SK-N-SH (cell line): ENCODE measurements at regions not wholly inside any gene's neighbourhood (a gene's known extent, or its start where the extent isn't known, plus 50 kb on each side); places are given as distances from the start of the nearest gene placed in this dataset.

ENCODE experiments used
- CTCF ChIA-PET: fragments of 300-600, 350-600 bp; formaldehyde crosslinking; extraction: SDS; loops from one replicate; lab custom pipeline; 2021; lab: Yijun Ruan, JAX
- POLR2A ChIA-PET: fragments of 350-600 bp; sonication (Branson Sonifier 250); formaldehyde crosslinking; extraction: SDS; loops from one replicate; lab custom pipeline; 2020; ENCODE audit warnings: antibody characterized with exemption, inconsistent platforms; lab: Yijun Ruan, JAX
- DNase-seq: peaks from one replicate; pipeline ENCODE4 v3.0.0; 2012
- H2AFZ ChIP-seq: fragments of 200-600 bp; sonication (generic); 2 replicates; pipeline ENCODE4 v1.8.1; 2016; ENCODE audit warnings: antibody characterized with exemption, mild to moderate bottlenecking, low read depth
- H3F3A ChIP-seq: fragments of 200-600 bp; sonication (generic); replicated peaks from 2 replicates; pipeline ENCODE3; 2016; ENCODE audit warnings: antibody characterized with exemption, mild to moderate bottlenecking; ENCODE audit not compliant: insufficient read depth
- H3K27ac ChIP-seq, 2 experiments: fragments of 200-500 bp in 1 of 2; fragments of 200-600 bp in 1 of 2; sonication (Bioruptor generic) in 1 of 2; sonication (generic), shearing (Covaris generic) in 1 of 2; 2 replicates each; pipeline versions ENCODE4 v1.5.1 to v1.6.1; 2014 to 2016; ENCODE audit warnings: low read depth in 2 of 2, inconsistent platforms in 1 of 2, low read length in 1 of 2, mild to moderate bottlenecking in 1 of 2, mixed read lengths in 1 of 2
- H3K27me3 ChIP-seq: fragments of 200-600 bp; sonication (generic), shearing (Covaris generic); 2 replicates; pipeline ENCODE4 v1.6.1; 2016; ENCODE audit warnings: mixed run types; ENCODE audit not compliant: insufficient read depth
- H3K36me3 ChIP-seq, 2 experiments: fragments of 200-500 bp in 1 of 2; fragments of 200-600 bp in 1 of 2; sonication (Bioruptor generic) in 1 of 2; sonication (generic) in 1 of 2; replicated peaks in 1 of 2; 2 replicates each; pipeline versions ENCODE3 to v1.5.1; 2014 to 2016; ENCODE audit warnings: low read length in 1 of 2, mild to moderate bottlenecking in 1 of 2; ENCODE audit not compliant: insufficient read depth in 2 of 2, control insufficient read depth in 1 of 2
- H3K4me1 ChIP-seq, 2 experiments: fragments of 200-500 bp in 1 of 2; fragments of 200-600 bp in 1 of 2; sonication (Bioruptor generic) in 1 of 2; sonication (generic), shearing (Covaris generic) in 1 of 2; 2 replicates each; pipeline versions ENCODE4 v1.5.1 to v1.6.1; 2014 to 2016; ENCODE audit warnings: low read depth in 1 of 2, low read length in 1 of 2, mixed run types in 1 of 2; ENCODE audit not compliant: insufficient read depth in 2 of 2, control insufficient read depth in 1 of 2
- H3K4me2 ChIP-seq: fragments of 200-600 bp; sonication (generic), shearing (Covaris generic); 2 replicates; pipeline ENCODE4 v1.6.1; 2017; ENCODE audit warnings: mixed run types
- H3K4me3 ChIP-seq, 2 experiments: fragments of 200-500 bp in 1 of 2; fragments of 200-600 bp in 1 of 2; sonication (Bioruptor generic) in 1 of 2; sonication (generic), shearing (Covaris generic) in 1 of 2; 2 replicates each; pipeline versions ENCODE4 v1.5.1 to v1.8.1; 2014 to 2016; ENCODE audit warnings: low read depth in 2 of 2, inconsistent platforms in 1 of 2, low read length in 1 of 2, mild to moderate bottlenecking in 1 of 2, mixed read lengths in 1 of 2, moderate library complexity in 1 of 2
- H3K79me2 ChIP-seq: fragments of 200-600 bp; sonication (generic); 2 replicates; pipeline ENCODE4 v1.8.1; 2017; ENCODE audit warnings: mild to moderate bottlenecking; ENCODE audit not compliant: insufficient read depth
- H3K9ac ChIP-seq: fragments of 200-600 bp; sonication (generic); 2 replicates; pipeline ENCODE4 v1.6.1; 2017; ENCODE audit warnings: mixed run types
- H3K9me2 ChIP-seq: fragments of 200-600 bp; sonication (generic); 2 replicates; pipeline ENCODE4 v1.6.1; 2017; ENCODE audit warnings: mixed run types
- H3K9me3 ChIP-seq: fragments of 200-600 bp; sonication (generic); 2 replicates; pipeline ENCODE4 v1.6.1; 2017; ENCODE audit warnings: mixed run types, mild to moderate bottlenecking, moderate library complexity
- H4K20me1 ChIP-seq: fragments of 200-600 bp; sonication (generic); 2 replicates; pipeline ENCODE4 v1.6.1; 2017; ENCODE audit warnings: mild to moderate bottlenecking, mixed run types; ENCODE audit not compliant: insufficient read depth
- CHD2 ChIP-seq: fragments of 150-350 bp; IDR thresholded peaks from 2 replicates; pipeline ENCODE4 v1.6.1; 2018; ENCODE audit warnings: low read length; ENCODE audit not compliant: partially characterized antibody
- ELF1 ChIP-seq: IDR thresholded peaks from 2 replicates; pipeline ENCODE4 v1.4.0; 2012
- EZH2phosphoT487 ChIP-seq: fragments of 200-600 bp; sonication (generic); IDR thresholded peaks from 2 replicates; pipeline ENCODE4 v1.6.1; 2017; ENCODE audit warnings: low read depth, mixed run types, mild to moderate bottlenecking, antibody characterized with exemption, moderate library complexity, borderline replicate concordance
- FOSL2 ChIP-seq: IDR thresholded peaks from 2 replicates; pipeline ENCODE4 v1.4.0; 2012; ENCODE audit warnings: low read depth, mild to moderate bottlenecking, moderate library complexity, borderline replicate concordance
- FOXJ3 ChIP-seq: sonication (generic); formaldehyde crosslinking; IDR thresholded peaks from 2 replicates; pipeline ENCODE4 v1.5.1; 2020; ENCODE audit warnings: mild to moderate bottlenecking, missing genetic modification reagents
- IRF3 ChIP-seq: fragments of 150-350 bp; IDR thresholded peaks from 2 replicates; pipeline ENCODE4 v1.6.1; 2016; ENCODE audit warnings: mild to moderate bottlenecking, low read depth, low read length
- JUND ChIP-seq: IDR thresholded peaks from 2 replicates; pipeline ENCODE4 v1.4.0; 2012
- NFIC ChIP-seq: IDR thresholded peaks from 2 replicates; pipeline ENCODE4 v1.4.0; 2012; ENCODE audit warnings: borderline replicate concordance
- NRF1 ChIP-seq: IDR thresholded peaks from 2 replicates; pipeline ENCODE4 v1.6.1; 2012; ENCODE audit warnings: low read depth, mild to moderate bottlenecking, low read length
- SIN3A ChIP-seq: IDR thresholded peaks from 2 replicates; pipeline ENCODE4 v1.6.1; 2012; ENCODE audit warnings: low read depth, mild to moderate bottlenecking, low read length, moderate library complexity, borderline replicate concordance
- TEAD4 ChIP-seq: IDR thresholded peaks from 2 replicates; pipeline ENCODE4 v1.4.0; 2012; ENCODE audit warnings: mild to moderate bottlenecking, borderline replicate concordance; ENCODE audit not compliant: insufficient read depth
- USF2 ChIP-seq: fragments of 150-350 bp; IDR thresholded peaks from 2 replicates; pipeline ENCODE4 v1.6.1; 2017; ENCODE audit warnings: antibody characterized with exemption, low read length, low read depth, borderline replicate concordance
- YY1 ChIP-seq: IDR thresholded peaks from 2 replicates; pipeline ENCODE4 v1.4.0; 2012; ENCODE audit warnings: low read depth, mild to moderate bottlenecking
- ZBTB33 ChIP-seq: IDR thresholded peaks from 2 replicates; pipeline ENCODE4 v1.4.0; 2012; ENCODE audit warnings: low read depth, borderline replicate concordance
- WGBS: methylation state at CpG from one replicate; pipeline ENCODE4 v1.1.6; 2017; ENCODE audit warnings: low lambda C conversion rate; 5-methylcytosine and 5-hydroxymethylcytosine counted together

- TF ChIP-seq ZBTB33 = no peak
Observed at GRCh38 chr2:126831234-126832005, 67.3 kb upstream of the TEX51 start (continued).

GRCh38 chr2:126832014-126832413 lies 66.7 kb upstream of the TEX51 start:
- POLR2A ChIA-PET = no interaction called here
- no peak overlapping the region for H3K4me2 ChIP-seq

GRCh38 chr2:126832757-126833156 lies 65.9 kb upstream of the TEX51 start:
- Histone ChIP-seq H3K9me2 (no peaks in the 10 kb centered on the region), H3K9me3 (no peaks in the 10 kb centered on the region), H3K9ac (no peak overlapping the region), H3K4me1 (peaks cover 0 to 3% of the 10 kb centered on the region in 2 experiments; a peak in 1 of 4 replicates), H3K36me3 (no peaks in the 10 kb centered on the region), H3K4me3 (no peak overlapping the region), H3K27me3 (no peaks in the 10 kb centered on the region), H3K27ac (no peak overlapping the region), H3K4me2 (no peak overlapping the region), H3K79me2 (no peaks in the 10 kb centered on the region), H3F3A (no peaks in the 10 kb centered on the region)
- 23% methylated on average over 3 of the region's 5 CpGs for WGBS
- ChIA-PET POLR2A (no interaction called here), CTCF (interaction anchor here (1.0 to 1.3 kb wide), 2 partner anchors 22 to 139 kb away, joined by 3 to 4 read pairs; no protein-coding TSS in a partner anchor)
- DNase-seq = no peak
- TF ChIP-seq NRF1 (no peak), FOXJ3 (CRISPR knock-in tag) (no peak), IRF3 (no peak), FOSL2 (no peak)
- TF ChIP-seq, all 33 proteins: peak for 0
- no peak overlapping the region for H2AFZ ChIP-seq
- no peaks in the 10 kb centered on the region for H4K20me1 ChIP-seq

More at GRCh38 chr2:126832014-126832413, 66.7 kb upstream of the TEX51 start:
- H3K4me1 ChIP-seq = peaks cover 0 to 6% of the 10 kb centered on the region in 2 experiments; a peak in 1 of 4 replicates
- no peak overlapping the region for H2AFZ ChIP-seq
- H3K4me3 ChIP-seq = no peak overlapping the region
- no peaks in the 10 kb centered on the region for H3F3A ChIP-seq
- H3K9ac ChIP-seq = no peak overlapping the region
- H3K27me3 ChIP-seq = no peaks in the 10 kb centered on the region
- H3K27ac ChIP-seq = no peak overlapping the region
- no peaks in the 10 kb centered on the region for H3K9me2 ChIP-seq
- H4K20me1 ChIP-seq = no peaks in the 10 kb centered on the region
- no peaks in the 10 kb centered on the region for H3K36me3 ChIP-seq
- no peaks in the 10 kb centered on the region for H3K9me3 ChIP-seq
- CTCF ChIA-PET = interaction anchor here (1.3 kb wide), 1 partner anchor 23 kb away, joined by 3 read pairs; no protein-coding TSS in a partner anchor
- H3K79me2 ChIP-seq = no peaks in the 10 kb centered on the region
- DNase-seq = no peak
- no peak for TF ChIP-seq ELF1
- no peak for TF ChIP-seq SIN3A
- no peak for TF ChIP-seq NFIC
- no peak for TF ChIP-seq JUND
- TF ChIP-seq EZH2phosphoT487 = no peak
- TF ChIP-seq CHD2 = no peak
- TF ChIP-seq YY1 = no peak
- no peak for TF ChIP-seq TEAD4
- TF ChIP-seq USF2 = no peak
